ENCODE measurements at regions not wholly inside any gene's neighbourhood (a gene's known extent, or its start where the extent isn't known, plus 50 kb on each side); places are given as distances from the start of the nearest gene placed in this dataset.

DNA sequence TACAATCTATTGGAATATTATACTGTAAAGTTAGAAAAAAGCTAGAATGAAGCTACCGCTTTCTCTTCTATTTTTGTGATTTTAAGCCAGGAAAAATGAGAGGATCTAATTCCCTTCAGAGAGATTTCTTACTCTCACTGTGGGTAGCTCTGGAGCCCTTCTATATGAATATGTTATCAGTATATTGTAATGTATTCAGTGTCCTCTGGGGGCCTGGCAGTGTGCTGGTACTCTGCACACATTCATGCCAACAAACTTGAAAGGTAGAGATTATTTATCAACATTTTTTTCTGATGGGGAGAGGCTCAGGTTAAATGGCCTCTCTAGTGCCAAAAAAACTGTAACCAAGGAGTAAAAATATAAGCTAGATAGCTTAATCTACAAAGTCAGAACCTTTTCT, 292.8 kb downstream of the TTC6 start:
- TF ChIP-seq, protein P1, sequence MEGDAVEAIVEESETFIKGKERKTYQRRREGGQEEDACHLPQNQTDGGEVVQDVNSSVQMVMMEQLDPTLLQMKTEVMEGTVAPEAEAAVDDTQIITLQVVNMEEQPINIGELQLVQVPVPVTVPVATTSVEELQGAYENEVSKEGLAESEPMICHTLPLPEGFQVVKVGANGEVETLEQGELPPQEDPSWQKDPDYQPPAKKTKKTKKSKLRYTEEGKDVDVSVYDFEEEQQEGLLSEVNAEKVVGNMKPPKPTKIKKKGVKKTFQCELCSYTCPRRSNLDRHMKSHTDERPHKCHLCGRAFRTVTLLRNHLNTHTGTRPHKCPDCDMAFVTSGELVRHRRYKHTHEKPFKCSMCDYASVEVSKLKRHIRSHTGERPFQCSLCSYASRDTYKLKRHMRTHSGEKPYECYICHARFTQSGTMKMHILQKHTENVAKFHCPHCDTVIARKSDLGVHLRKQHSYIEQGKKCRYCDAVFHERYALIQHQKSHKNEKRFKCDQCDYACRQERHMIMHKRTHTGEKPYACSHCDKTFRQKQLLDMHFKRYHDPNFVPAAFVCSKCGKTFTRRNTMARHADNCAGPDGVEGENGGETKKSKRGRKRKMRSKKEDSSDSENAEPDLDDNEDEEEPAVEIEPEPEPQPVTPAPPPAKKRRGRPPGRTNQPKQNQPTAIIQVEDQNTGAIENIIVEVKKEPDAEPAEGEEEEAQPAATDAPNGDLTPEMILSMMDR (IDR thresholded peaks at IDR 0.05) = no peak
- TF ChIP-seq POLR2A (IDR thresholded peaks at IDR 0.05) (no peak), POLR2AphosphoS5 (IDR thresholded peaks at IDR 0.05) (no peak), EP300 (IDR thresholded peaks at IDR 0.05) (no peak)
